B cell (primary cell): ENCODE measurements at regions not wholly inside any gene's neighbourhood (a gene's known extent, or its start where the extent isn't known, plus 50 kb on each side); places are given as distances from the start of the nearest gene placed in this dataset.

ENCODE experiments used
- ATAC-seq: fragments of 200-7000 bp; cut with Tn5 transposase; one replicate; pipeline ENCODE4 v1.10.0; 2021; ENCODE audit warnings: low read depth, mild to moderate bottlenecking, moderate number of reproducible peaks, moderate library complexity
- CTCF ChIA-PET: fragments of 350-600 bp; sonication (Branson Sonifier 250); formaldehyde crosslinking; loops from one replicate; lab custom pipeline; 2021; ENCODE audit warnings: antibody characterized with exemption, inconsistent platforms; lab: Charles Lee
- POLR2A ChIA-PET: fragments of 350-600 bp; sonication (Branson Sonifier 250); formaldehyde crosslinking; loops from one replicate; lab custom pipeline; 2021; ENCODE audit warnings: antibody characterized with exemption; lab: Charles Lee
- DNase-seq: peaks from one replicate; pipeline ENCODE4 v3.0.0; 2013
- H2AFZ ChIP-seq: 2 replicates; pipeline ENCODE4 v1.6.1; 2012; ENCODE audit warnings: mild to moderate bottlenecking, low read depth, low read length; ENCODE audit not compliant: insufficient read depth, poor library complexity, severe bottlenecking
- H3K27ac ChIP-seq, 2 donors: 1 replicate in 1 of 2; 2 replicates in 1 of 2; pipeline ENCODE4 v1.5.1; 2012 to 2013; ENCODE audit warnings: low read length in 2 of 2, mild to moderate bottlenecking in 2 of 2, moderate library complexity in 1 of 2
- H3K27me3 ChIP-seq, 4 experiments: fragments of 200-600 bp in 1 of 4; sonication (generic) in 1 of 4; replicated peaks in 1 of 4; 1 replicate in 2 of 4; 2 replicates in 2 of 4; pipeline versions ENCODE4 v1.6.1 to v1.7.0; 2013 to 2016; ENCODE audit warnings: low read length in 3 of 4, mild to moderate bottlenecking in 2 of 4, mixed read lengths in 1 of 4, moderate library complexity in 1 of 4; ENCODE audit not compliant: insufficient read depth in 4 of 4, control insufficient read depth in 3 of 4; ENCODE audit errors: control extremely low read depth in 1 of 4
- H3K36me3 ChIP-seq, 2 experiments: replicated peaks in 1 of 2; 1 replicate in 1 of 2; 2 replicates in 1 of 2; pipeline versions ENCODE4 v1.6.1 to v1.7.1; 2013; ENCODE audit warnings: low read length in 1 of 2; ENCODE audit not compliant: insufficient read depth in 2 of 2, control insufficient read depth in 1 of 2; ENCODE audit errors: control extremely low read depth in 1 of 2, extremely low read depth in 1 of 2
- H3K4me1 ChIP-seq, 2 donors: fragments of 200-600 bp in 1 of 2; sonication (generic) in 1 of 2; 1 replicate in 1 of 2; 2 replicates in 1 of 2; pipeline versions ENCODE4 v1.5.1 to v1.6.1; 2013 to 2017; ENCODE audit warnings: low read length in 2 of 2; ENCODE audit not compliant: control insufficient read depth in 2 of 2, insufficient read depth in 2 of 2
- H3K4me2 ChIP-seq: replicated peaks from 2 replicates; pipeline ENCODE3; 2012; ENCODE audit warnings: mild to moderate bottlenecking, low read depth, low read length; ENCODE audit not compliant: poor library complexity, severe bottlenecking
- H3K4me3 ChIP-seq, 5 experiments: fragments of 200-600 bp in 1 of 5; sonication (generic) in 1 of 5; 1 replicate in 3 of 5; 2 replicates in 2 of 5; pipeline versions ENCODE4 v1.5.1 to v1.7.0; 2011 to 2016; ENCODE audit warnings: low read length in 4 of 5, mild to moderate bottlenecking in 4 of 5, low read depth in 2 of 5, control low read depth in 1 of 5, moderate library complexity in 1 of 5; ENCODE audit not compliant: insufficient read depth in 1 of 5; ENCODE audit errors: control extremely low read depth in 1 of 5, extremely low read depth in 1 of 5
- H3K79me2 ChIP-seq: fragments of 200-600 bp; sonication (generic); one replicate; pipeline ENCODE4 v1.6.0; 2016; ENCODE audit warnings: low read length; ENCODE audit not compliant: control insufficient read depth, insufficient read depth
- H3K9ac ChIP-seq: fragments of 200-600 bp; sonication (generic); 2 replicates; pipeline ENCODE4 v1.6.1; 2017; ENCODE audit warnings: mild to moderate bottlenecking, low read length, moderate library complexity
- H3K9me3 ChIP-seq, 3 donors: one replicate each; pipeline versions ENCODE4 v1.6.1 to v1.7.1; 2013; ENCODE audit warnings: low read length in 2 of 3; ENCODE audit not compliant: control insufficient read depth in 2 of 3, insufficient read depth in 1 of 3; ENCODE audit errors: control extremely low read depth in 1 of 3
- H4K20me1 ChIP-seq: 2 replicates; pipeline ENCODE4 v1.6.0; 2012; ENCODE audit warnings: mild to moderate bottlenecking, low read length; ENCODE audit not compliant: insufficient read depth, control insufficient read depth, poor library complexity, severe bottlenecking
- H3K27ac Mint-ChIP-seq: one replicate; pipeline ENCODE4 v1.8.0; 2021; ENCODE audit warnings: mixed read lengths
- H3K27me3 Mint-ChIP-seq: one replicate; pipeline ENCODE4 v1.8.0; 2021; ENCODE audit warnings: mixed read lengths
- H3K4me1 Mint-ChIP-seq: one replicate; pipeline ENCODE4 v1.8.0; 2021; ENCODE audit warnings: mixed read lengths
- H3K4me3 Mint-ChIP-seq: one replicate; pipeline ENCODE4 v1.8.0; 2021; ENCODE audit warnings: mixed read lengths
- H3K9me3 Mint-ChIP-seq: one replicate; pipeline ENCODE4 v1.8.0; 2022; ENCODE audit warnings: mixed read lengths; ENCODE audit not compliant: insufficient read depth
- CTCF ChIP-seq: fragments of 200-600 bp; IDR thresholded peaks from one replicate; pipeline ENCODE4 v1.8.0; 2022; ENCODE audit warnings: antibody characterized with exemption, mild to moderate bottlenecking
- EZH2 ChIP-seq: IDR thresholded peaks from 2 replicates; pipeline ENCODE4 v1.6.1; 2012; ENCODE audit warnings: borderline replicate concordance, low read depth, mild to moderate bottlenecking, moderate library complexity, low read length; ENCODE audit not compliant: insufficient read depth, poor library complexity, severe bottlenecking
- WGBS: methylation state at CpG from one replicate; pipeline ENCODE4 v1.1.5; 2013; ENCODE audit warnings: missing lambda C conversion rate; ENCODE audit not compliant: insufficient coverage; 5-methylcytosine and 5-hydroxymethylcytosine counted together
- intact Hi-C: fragments of 100-400 bp; cut with micrococcal nuclease; formaldehyde crosslinking; loops from one replicate; pipeline ENCODE4 v1.10.0; 2022

DNA sequence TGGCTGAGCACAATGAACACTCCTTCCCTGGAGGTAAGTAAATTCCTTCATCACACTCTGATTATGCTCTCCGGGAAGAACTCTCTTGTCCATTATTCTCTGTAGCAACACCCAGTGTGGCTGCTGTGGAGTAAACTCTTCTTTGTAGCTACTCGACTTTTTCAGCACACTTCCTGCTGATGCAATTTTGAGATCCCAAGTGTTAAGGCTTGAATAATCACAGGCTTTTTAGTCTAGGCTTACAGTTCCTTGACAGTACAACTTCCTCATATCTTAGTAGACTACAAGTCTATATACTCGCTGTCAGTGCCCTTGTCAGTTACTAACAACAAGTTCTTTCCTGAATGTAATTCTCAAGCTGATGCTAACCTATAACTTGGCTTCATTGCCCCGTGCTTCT is 301.8 kb upstream of the API5 start:
- 12% methylated on average over 2 of the region's 4 CpGs for WGBS
- intact Hi-C loops = no loop called here
- Mint-ChIP-seq H3K27me3 (no peaks in the 10 kb centered on the region), H3K27ac (no peak overlapping the region), H3K4me3 (no peak overlapping the region), H3K4me1 (no peaks in the 10 kb centered on the region), H3K9me3 (peaks cover 2% of the 10 kb centered on the region)
- Histone ChIP-seq H3K4me1 (no peaks in the 10 kb centered on the region), H3K36me3 (no peaks in the 10 kb centered on the region), H3K27ac (no peak overlapping the region), H3K9me3 (peaks cover 0 to under 1% (median 0%) of the 10 kb centered on the region in 3 donors), H3K4me2 (no peak overlapping the region), H3K27me3 (no peaks in the 10 kb centered on the region), H3K79me2 (no peaks in the 10 kb centered on the region), H3K4me3 (no peak overlapping the region), H2AFZ (no peak overlapping the region), H3K9ac (no peak overlapping the region), H4K20me1 (no peaks in the 10 kb centered on the region)
- DNase-seq (no peak), ATAC-seq (no peak)
- TF ChIP-seq CTCF (no peak), EZH2 (no peak)
- ChIA-PET CTCF (no interaction called here), POLR2A (no interaction called here)

GRCh38 chr11:43012606-43013005 is 299.2 kb upstream of the API5 start:
- no peaks in the 10 kb centered on the region for H3K36me3 ChIP-seq
- no peaks in the 10 kb centered on the region for H3K79me2 ChIP-seq
- no peaks in the 10 kb centered on the region for H3K4me1 ChIP-seq
- ATAC-seq (no peak), DNase-seq (no peak)
- H3K9me3 ChIP-seq = no peaks in the 10 kb centered on the region
- H3K9ac ChIP-seq = no peak overlapping the region
- ChIA-PET CTCF (no interaction called here), POLR2A (no interaction called here)
- H3K4me3 ChIP-seq = no peak overlapping the region
- TF ChIP-seq CTCF (no peak), EZH2 (no peak)
- Mint-ChIP-seq H3K27me3 (no peaks in the 10 kb centered on the region), H3K4me3 (no peak overlapping the region), H3K4me1 (no peaks in the 10 kb centered on the region), H3K27ac (no peak overlapping the region), H3K9me3 (no peaks in the 10 kb centered on the region)
- WGBS = 94% methylated on average over 2 of the region's 2 CpGs
- no peaks in the 10 kb centered on the region for H3K27me3 ChIP-seq
- H2AFZ ChIP-seq = no peak overlapping the region
- H3K4me2 ChIP-seq = no peak overlapping the region
- H4K20me1 ChIP-seq = no peaks in the 10 kb centered on the region
- H3K27ac ChIP-seq = no peak overlapping the region
- intact Hi-C loops = no loop called here
